CD14-positive monocyte (primary cell): ENCODE measurements at regions not wholly inside any gene's neighbourhood (a gene's known extent, or its start where the extent isn't known, plus 50 kb on each side); places are given as distances from the start of the nearest gene placed in this dataset.

Source experiments
- DNase-seq, 3 donors: peaks; one replicate each; pipeline ENCODE4 v3.0.0-alpha.2; 2011 to 2022
- H2AFZ ChIP-seq: 2 replicates; pipeline ENCODE4 v1.6.0; 2012; ENCODE audit warnings: mild to moderate bottlenecking, low read depth, low read length, inconsistent platforms; ENCODE audit not compliant: insufficient read depth, poor library complexity, severe bottlenecking
- H3K27ac ChIP-seq, 2 donors: 1 replicate in 1 of 2; 2 replicates in 1 of 2; pipeline ENCODE4 v1.5.1; 2012 to 2013; ENCODE audit warnings: low read length in 2 of 2, control low read depth in 1 of 2, inconsistent platforms in 1 of 2, low read depth in 1 of 2, mild to moderate bottlenecking in 1 of 2
- H3K27me3 ChIP-seq, 2 donors: one replicate each; pipeline versions ENCODE4 v1.6.0 to v1.6.1; 2011 to 2013; ENCODE audit warnings: low read length in 2 of 2; ENCODE audit not compliant: control insufficient read depth in 2 of 2, insufficient read depth in 2 of 2
- H3K36me3 ChIP-seq, 2 donors: replicated peaks in 1 of 2; 1 replicate in 1 of 2; 2 replicates in 1 of 2; pipeline versions ENCODE4 v1.5.1 to v1.6.1; 2012 to 2013; ENCODE audit warnings: low read length in 2 of 2, control low read depth in 1 of 2, inconsistent platforms in 1 of 2, mild to moderate bottlenecking in 1 of 2; ENCODE audit not compliant: insufficient read depth in 2 of 2, control insufficient read depth in 1 of 2
- H3K4me1 ChIP-seq, 2 donors: 1 replicate in 1 of 2; 2 replicates in 1 of 2; pipeline versions ENCODE4 v1.5.1 to v1.6.1; 2012 to 2013; ENCODE audit warnings: low read length in 2 of 2, control low read depth in 1 of 2, inconsistent platforms in 1 of 2, mild to moderate bottlenecking in 1 of 2, moderate library complexity in 1 of 2; ENCODE audit not compliant: insufficient read depth in 2 of 2, control insufficient read depth in 1 of 2
- H3K4me2 ChIP-seq: replicated peaks from 2 replicates; pipeline ENCODE3; 2012; ENCODE audit warnings: low read length, moderate library complexity, mild to moderate bottlenecking; ENCODE audit not compliant: poor library complexity, severe bottlenecking; ENCODE audit errors: extremely low read depth
- H3K4me3 ChIP-seq, 3 experiments: fragments of 200-600 bp in 1 of 3; sonication (generic) in 1 of 3; replicated peaks in 1 of 3; 1 replicate in 2 of 3; 2 replicates in 1 of 3; pipeline ENCODE4 v1.5.1; 2011 to 2013; ENCODE audit warnings: low read length in 3 of 3, mild to moderate bottlenecking in 3 of 3, control low read depth in 2 of 3, low read depth in 2 of 3, inconsistent platforms in 1 of 3, moderate library complexity in 1 of 3
- H3K79me2 ChIP-seq: 2 replicates; pipeline ENCODE4 v1.6.0; 2012; ENCODE audit warnings: mild to moderate bottlenecking, control low read depth, inconsistent platforms, low read length, moderate library complexity; ENCODE audit not compliant: insufficient read depth
- H3K9ac ChIP-seq: 2 replicates; pipeline ENCODE4 v1.6.0; 2017; ENCODE audit warnings: low read length, mild to moderate bottlenecking; ENCODE audit not compliant: insufficient read depth, poor library complexity, severe bottlenecking
- H3K9me3 ChIP-seq, 2 donors: replicated peaks in 1 of 2; 1 replicate in 1 of 2; 2 replicates in 1 of 2; pipeline versions ENCODE4 v1.5.1 to v1.6.1; 2012 to 2013; ENCODE audit warnings: low read length in 2 of 2, control low read depth in 1 of 2; ENCODE audit not compliant: control insufficient read depth in 1 of 2, insufficient read depth in 1 of 2
- H4K20me1 ChIP-seq: 2 replicates; pipeline ENCODE4 v1.6.0; 2012; ENCODE audit warnings: mild to moderate bottlenecking, low read length, control low read depth, moderate library complexity; ENCODE audit not compliant: insufficient read depth
- H3K27ac Mint-ChIP-seq, 7 donors: one replicate each; pipeline ENCODE4 v1.8.0; 2020; ENCODE audit warnings: mild to moderate bottlenecking in 7 of 7, mixed read lengths in 7 of 7, moderate library complexity in 6 of 7, inconsistent platforms in 2 of 7
- H3K27me3 Mint-ChIP-seq, 3 donors: one replicate each; pipeline ENCODE4 v1.8.0; 2021 to 2022; ENCODE audit warnings: low read depth in 3 of 3, mild to moderate bottlenecking in 3 of 3, mixed read lengths in 3 of 3, moderate library complexity in 3 of 3, inconsistent platforms in 1 of 3
- H3K36me3 Mint-ChIP-seq, 2 donors: one replicate each; pipeline ENCODE4 v1.8.0; 2020; ENCODE audit warnings: mixed read lengths in 2 of 2, inconsistent platforms in 1 of 2, mild to moderate bottlenecking in 1 of 2
- H3K4me1 Mint-ChIP-seq: one replicate; pipeline ENCODE4 v1.8.0; 2020; ENCODE audit warnings: mild to moderate bottlenecking, mixed read lengths
- H3K4me3 Mint-ChIP-seq, 2 donors: one replicate each; pipeline ENCODE4 v1.8.0; 2020; ENCODE audit warnings: mild to moderate bottlenecking in 2 of 2, mixed read lengths in 2 of 2, moderate library complexity in 1 of 2
- H3K9me3 Mint-ChIP-seq, 7 donors: one replicate each; pipeline ENCODE4 v1.8.0; 2020 to 2022; ENCODE audit warnings: mixed read lengths in 7 of 7, mild to moderate bottlenecking in 6 of 7, moderate library complexity in 6 of 7, inconsistent platforms in 2 of 7
- WGBS: methylation state at CpG from one replicate; pipeline ENCODE4 v1.1.5; 2013; ENCODE audit warnings: missing lambda C conversion rate; ENCODE audit not compliant: insufficient coverage; 5-methylcytosine and 5-hydroxymethylcytosine counted together
- intact Hi-C, 2 donors: fragments of 100-400 bp; cut with micrococcal nuclease; formaldehyde crosslinking; loops; one replicate each; pipeline versions ENCODE4 v1.15.0 to v1.15.1; 2023
- TF ChIP-seq, protein P1 (sequence below): fragments of 200-600 bp; IDR thresholded peaks from one replicate; pipeline ENCODE4 v1.8.0; 2022; ENCODE audit warnings: antibody characterized with exemption, mild to moderate bottlenecking

DNA sequence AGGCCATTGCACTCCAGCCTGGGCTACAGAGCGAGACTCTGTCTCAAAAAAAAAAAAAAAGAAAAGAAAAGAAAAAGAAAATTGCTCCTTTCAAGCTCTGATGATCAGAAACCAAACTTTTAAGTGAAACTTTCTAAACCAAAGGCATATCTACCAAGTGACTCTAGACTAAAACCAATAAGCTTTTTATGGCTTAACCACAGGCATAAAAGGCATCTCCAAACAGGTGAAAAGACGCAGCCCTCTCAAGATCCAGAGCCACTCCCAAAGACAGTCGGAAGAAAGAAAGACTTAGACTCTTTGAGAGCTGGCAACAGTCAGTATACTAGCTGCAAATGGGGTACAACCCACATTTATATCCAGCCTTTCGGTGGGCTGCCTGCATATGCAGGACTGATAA lies 117.1 kb upstream of the AP1S2 start:
- WGBS, result no CpG with 5 or more reads among the region's 4 CpGs
- no peaks in the 10 kb centered on the region for H3K9me3 ChIP-seq
- intact Hi-C loops, result no loop called here
- H3K4me3 ChIP-seq, result no peak overlapping the region
- H2AFZ ChIP-seq, result no peak overlapping the region
- DNase-seq, result no peak
- TF ChIP-seq, protein P1, sequence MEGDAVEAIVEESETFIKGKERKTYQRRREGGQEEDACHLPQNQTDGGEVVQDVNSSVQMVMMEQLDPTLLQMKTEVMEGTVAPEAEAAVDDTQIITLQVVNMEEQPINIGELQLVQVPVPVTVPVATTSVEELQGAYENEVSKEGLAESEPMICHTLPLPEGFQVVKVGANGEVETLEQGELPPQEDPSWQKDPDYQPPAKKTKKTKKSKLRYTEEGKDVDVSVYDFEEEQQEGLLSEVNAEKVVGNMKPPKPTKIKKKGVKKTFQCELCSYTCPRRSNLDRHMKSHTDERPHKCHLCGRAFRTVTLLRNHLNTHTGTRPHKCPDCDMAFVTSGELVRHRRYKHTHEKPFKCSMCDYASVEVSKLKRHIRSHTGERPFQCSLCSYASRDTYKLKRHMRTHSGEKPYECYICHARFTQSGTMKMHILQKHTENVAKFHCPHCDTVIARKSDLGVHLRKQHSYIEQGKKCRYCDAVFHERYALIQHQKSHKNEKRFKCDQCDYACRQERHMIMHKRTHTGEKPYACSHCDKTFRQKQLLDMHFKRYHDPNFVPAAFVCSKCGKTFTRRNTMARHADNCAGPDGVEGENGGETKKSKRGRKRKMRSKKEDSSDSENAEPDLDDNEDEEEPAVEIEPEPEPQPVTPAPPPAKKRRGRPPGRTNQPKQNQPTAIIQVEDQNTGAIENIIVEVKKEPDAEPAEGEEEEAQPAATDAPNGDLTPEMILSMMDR, result no peak
- no peak overlapping the region for H3K9ac ChIP-seq
- no peak overlapping the region for H3K27ac Mint-ChIP-seq
- H3K27ac ChIP-seq, result no peak overlapping the region
- peaks cover 40% of the 10 kb centered on the region for H3K4me1 Mint-ChIP-seq
- H3K36me3 Mint-ChIP-seq, result no peaks in the 10 kb centered on the region
- H3K4me3 Mint-ChIP-seq, result no peak overlapping the region
- H3K4me1 ChIP-seq, result peaks cover 38 to 40% of the 10 kb centered on the region in 2 donors
- H3K79me2 ChIP-seq, result no peaks in the 10 kb centered on the region
- peaks cover 0 to 47% (median 0%) of the 10 kb centered on the region in 3 donors for H3K27me3 Mint-ChIP-seq
- H3K36me3 ChIP-seq, result no peaks in the 10 kb centered on the region
- H3K27me3 ChIP-seq, result peaks cover 0 to 40% of the 10 kb centered on the region in 2 donors
- no peak overlapping the region for H3K4me2 ChIP-seq
- H3K9me3 Mint-ChIP-seq, result peaks cover 0 to 5% (median 0%) of the 10 kb centered on the region in 7 donors
- no peaks in the 10 kb centered on the region for H4K20me1 ChIP-seq

DNA sequence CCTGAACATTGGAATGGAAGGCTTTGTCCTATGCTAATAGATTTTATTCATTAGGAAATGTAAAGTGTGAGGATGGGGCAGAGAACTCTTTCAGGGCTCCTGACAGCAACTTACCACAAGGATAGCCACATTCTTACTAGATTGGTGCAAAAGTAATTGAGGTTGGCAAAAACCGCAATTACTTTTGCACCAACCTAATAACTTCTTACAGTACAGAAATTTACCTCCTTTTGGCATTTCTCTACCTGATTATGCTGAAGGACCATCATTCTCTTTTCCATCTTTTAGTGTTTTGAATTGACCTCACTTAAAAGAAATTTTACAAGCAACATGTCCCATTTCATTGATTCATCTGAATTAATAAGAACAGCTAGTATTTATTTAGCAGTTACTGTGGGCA lies 109.2 kb upstream of the AP1S2 start:
- Histone ChIP-seq H3K9ac (no peak overlapping the region), H3K27ac (no peak overlapping the region), H3K9me3 (no peaks in the 10 kb centered on the region), H3K27me3 (peaks cover 0 to 70% of the 10 kb centered on the region in 2 donors), H3K4me2 (no peak overlapping the region), H3K79me2 (no peaks in the 10 kb centered on the region), H4K20me1 (no peaks in the 10 kb centered on the region), H3K4me1 (peaks cover 4 to 7% of the 10 kb centered on the region in 2 donors), H3K4me3 (no peak overlapping the region), H3K36me3 (no peaks in the 10 kb centered on the region), H2AFZ (no peak overlapping the region)
- peaks cover 0 to 53% (median 0%) of the 10 kb centered on the region in 3 donors for H3K27me3 Mint-ChIP-seq
- no peak overlapping the region for H3K4me3 Mint-ChIP-seq
- no CpG with 5 or more reads among the region's 1 CpG for WGBS
- no peaks in the 10 kb centered on the region for H3K9me3 Mint-ChIP-seq
- peaks cover 9% of the 10 kb centered on the region for H3K4me1 Mint-ChIP-seq
- no peaks in the 10 kb centered on the region for H3K36me3 Mint-ChIP-seq
- DNase-seq, result no peak
- intact Hi-C loops, result no loop called here
- TF ChIP-seq, protein P1, result no peak
- no peak overlapping the region for H3K27ac Mint-ChIP-seq
